22Rv1 (cell line): ENCODE measurements at regions not wholly inside any gene's neighbourhood (a gene's known extent, or its start where the extent isn't known, plus 50 kb on each side); places are given as distances from the start of the nearest gene placed in this dataset.

ENCODE experiments used
- ZFX ChIP-seq: fragments of 450-650 bp; IDR thresholded peaks from 2 replicates; pipeline ENCODE4 v1.6.1; 2017; ENCODE audit warnings: antibody characterized with exemption, borderline replicate concordance
- TF ChIP-seq, protein P1 (sequence below): fragments of 450-650 bp; IDR thresholded peaks from 2 replicates; pipeline ENCODE4 v1.5.1; 2017; ENCODE audit warnings: mild to moderate bottlenecking

DNA sequence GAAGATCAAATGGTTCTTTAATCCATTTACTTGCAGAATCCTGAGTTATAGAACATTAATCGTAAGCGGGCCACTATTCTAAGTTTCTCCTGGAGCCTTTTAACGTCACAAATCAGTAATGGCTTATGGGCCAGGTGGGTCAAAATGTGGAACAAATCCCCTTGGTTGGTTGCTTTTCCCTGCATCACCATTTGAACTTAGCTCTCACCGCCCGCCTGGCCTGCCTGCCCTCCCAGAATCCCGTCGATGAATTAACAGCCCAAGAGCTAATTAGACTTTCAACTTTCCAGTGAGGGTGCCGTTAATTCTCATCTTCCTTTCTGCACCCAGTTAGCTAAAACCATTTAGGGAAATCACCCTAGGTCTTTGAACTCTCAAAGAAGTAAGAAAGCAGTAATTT is 205.5 kb downstream of the RNF152 start:
- TF ChIP-seq, protein P1, sequence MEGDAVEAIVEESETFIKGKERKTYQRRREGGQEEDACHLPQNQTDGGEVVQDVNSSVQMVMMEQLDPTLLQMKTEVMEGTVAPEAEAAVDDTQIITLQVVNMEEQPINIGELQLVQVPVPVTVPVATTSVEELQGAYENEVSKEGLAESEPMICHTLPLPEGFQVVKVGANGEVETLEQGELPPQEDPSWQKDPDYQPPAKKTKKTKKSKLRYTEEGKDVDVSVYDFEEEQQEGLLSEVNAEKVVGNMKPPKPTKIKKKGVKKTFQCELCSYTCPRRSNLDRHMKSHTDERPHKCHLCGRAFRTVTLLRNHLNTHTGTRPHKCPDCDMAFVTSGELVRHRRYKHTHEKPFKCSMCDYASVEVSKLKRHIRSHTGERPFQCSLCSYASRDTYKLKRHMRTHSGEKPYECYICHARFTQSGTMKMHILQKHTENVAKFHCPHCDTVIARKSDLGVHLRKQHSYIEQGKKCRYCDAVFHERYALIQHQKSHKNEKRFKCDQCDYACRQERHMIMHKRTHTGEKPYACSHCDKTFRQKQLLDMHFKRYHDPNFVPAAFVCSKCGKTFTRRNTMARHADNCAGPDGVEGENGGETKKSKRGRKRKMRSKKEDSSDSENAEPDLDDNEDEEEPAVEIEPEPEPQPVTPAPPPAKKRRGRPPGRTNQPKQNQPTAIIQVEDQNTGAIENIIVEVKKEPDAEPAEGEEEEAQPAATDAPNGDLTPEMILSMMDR: no peak
- no peak for TF ChIP-seq ZFX
